SK-N-SH treated with all-trans-retinoic acid at 6 μM for 48 hours (cell line): ENCODE measurements at regions not wholly inside any gene's neighbourhood (a gene's known extent, or its start where the extent isn't known, plus 50 kb on each side); places are given as distances from the start of the nearest gene placed in this dataset.

Source experiments
- ATAC-seq: fragments of 200-7000 bp; cut with Tn5 transposase; 3 replicates; pipeline ENCODE4 v1.9.1; 2020; ENCODE audit warnings: mild to moderate bottlenecking, moderate library complexity
- BACH2 ChIP-seq: fragments of 250-450 bp; sonication (Bioruptor Pico); IDR thresholded peaks from 2 replicates; pipeline ENCODE4 v1.9.0; 2021; ENCODE audit warnings: mild to moderate bottlenecking, borderline replicate concordance
- CSDC2 ChIP-seq: fragments of 250-450 bp; sonication (Bioruptor Pico); IDR thresholded peaks from 2 replicates; pipeline ENCODE4 v1.5.0; 2020; ENCODE audit warnings: mild to moderate bottlenecking, moderate library complexity
- GLIS3 ChIP-seq: fragments of 250-450 bp; sonication (Bioruptor Pico); IDR thresholded peaks from 2 replicates; pipeline ENCODE4 v1.5.0; 2020; ENCODE audit warnings: mild to moderate bottlenecking, moderate library complexity
- ISL1 ChIP-seq: fragments of 250-450 bp; sonication (Bioruptor Pico); IDR thresholded peaks from 2 replicates; pipeline ENCODE4 v2.1.2; 2022; ENCODE audit warnings: mild to moderate bottlenecking, moderate library complexity
- PPARA ChIP-seq: fragments of 250-450 bp; sonication (Bioruptor Pico); IDR thresholded peaks from 2 replicates; pipeline ENCODE4 v1.5.0; 2020; ENCODE audit warnings: mild to moderate bottlenecking, borderline replicate concordance
- RARB ChIP-seq: fragments of 250-450 bp; sonication (Bioruptor Pico); IDR thresholded peaks from 2 replicates; pipeline ENCODE4 v1.8.0; 2021; ENCODE audit warnings: mild to moderate bottlenecking, moderate library complexity
- SNAI2 ChIP-seq: fragments of 250-450 bp; sonication (Bioruptor Pico); IDR thresholded peaks from 2 replicates; pipeline ENCODE4 v1.5.0; 2020; ENCODE audit warnings: mild to moderate bottlenecking, moderate library complexity
- TCF4 ChIP-seq: fragments of 250-450 bp; sonication (Bioruptor Pico); IDR thresholded peaks from 2 replicates; pipeline ENCODE4 v1.8.0; 2021; ENCODE audit warnings: mild to moderate bottlenecking, moderate library complexity, borderline replicate concordance
- TOX ChIP-seq: fragments of 250-450 bp; sonication (Bioruptor Pico); IDR thresholded peaks from 2 replicates; pipeline ENCODE4 v1.8.0; 2021; ENCODE audit warnings: mild to moderate bottlenecking, moderate library complexity, borderline replicate concordance
- ZC3H10 ChIP-seq: fragments of 250-450 bp; sonication (Bioruptor Pico); IDR thresholded peaks from 2 replicates; pipeline ENCODE4 v1.5.1; 2021; ENCODE audit warnings: mild to moderate bottlenecking, moderate library complexity
- ZFP3 ChIP-seq: fragments of 250-450 bp; sonication (Bioruptor Pico); IDR thresholded peaks from 2 replicates; pipeline ENCODE4 v1.5.0; 2020; ENCODE audit warnings: mild to moderate bottlenecking, moderate library complexity
- ZFP30 ChIP-seq: fragments of 450-650 bp; formaldehyde crosslinking; IDR thresholded peaks from 2 replicates; pipeline ENCODE4 v1.5.0; 2022; ENCODE audit warnings: mild to moderate bottlenecking, moderate library complexity
- ZNF565 ChIP-seq: fragments of 450-650 bp; formaldehyde crosslinking; conservative IDR thresholded peaks from 2 replicates; pipeline ENCODE4 v1.5.0; 2020; ENCODE audit warnings: low read depth, mild to moderate bottlenecking, moderate library complexity
- ZNF70 ChIP-seq: fragments of 450-650 bp; formaldehyde crosslinking; IDR thresholded peaks from 2 replicates; pipeline ENCODE4 v1.5.0; 2020; ENCODE audit warnings: mild to moderate bottlenecking, moderate library complexity
- ZNF8 ChIP-seq: fragments of 450-650 bp; formaldehyde crosslinking; IDR thresholded peaks from 2 replicates; pipeline ENCODE4 v1.5.0; 2020; ENCODE audit warnings: mild to moderate bottlenecking, moderate library complexity
- TF ChIP-seq, protein P1 (sequence below): fragments of 250-450 bp; sonication (Bioruptor Pico); IDR thresholded peaks from 2 replicates; pipeline ENCODE4 v1.5.1; 2020; ENCODE audit warnings: low read depth, mild to moderate bottlenecking, moderate library complexity
- TF ChIP-seq, protein P2 (sequence below): fragments of 250-450 bp; sonication (Bioruptor Pico); IDR thresholded peaks from 2 replicates; pipeline ENCODE4 v1.8.0; 2021; ENCODE audit warnings: low read depth, mild to moderate bottlenecking, moderate library complexity, borderline replicate concordance
- TF ChIP-seq, protein P3 (sequence below): fragments of 250-450 bp; sonication (Bioruptor Pico); IDR thresholded peaks from 2 replicates; pipeline ENCODE4 v1.5.1; 2021; ENCODE audit warnings: mild to moderate bottlenecking, moderate library complexity
- TF ChIP-seq, protein P4 (sequence below): fragments of 250-450 bp; sonication (Bioruptor Pico); IDR thresholded peaks from 2 replicates; pipeline ENCODE4 v1.8.0; 2020; ENCODE audit warnings: mild to moderate bottlenecking, moderate library complexity, borderline replicate concordance
- TF ChIP-seq, protein P5 (sequence below): fragments of 250-450 bp; sonication (Bioruptor Pico); IDR thresholded peaks from 2 replicates; pipeline ENCODE4 v1.5.0; 2020; ENCODE audit warnings: mild to moderate bottlenecking, moderate library complexity

DNA sequence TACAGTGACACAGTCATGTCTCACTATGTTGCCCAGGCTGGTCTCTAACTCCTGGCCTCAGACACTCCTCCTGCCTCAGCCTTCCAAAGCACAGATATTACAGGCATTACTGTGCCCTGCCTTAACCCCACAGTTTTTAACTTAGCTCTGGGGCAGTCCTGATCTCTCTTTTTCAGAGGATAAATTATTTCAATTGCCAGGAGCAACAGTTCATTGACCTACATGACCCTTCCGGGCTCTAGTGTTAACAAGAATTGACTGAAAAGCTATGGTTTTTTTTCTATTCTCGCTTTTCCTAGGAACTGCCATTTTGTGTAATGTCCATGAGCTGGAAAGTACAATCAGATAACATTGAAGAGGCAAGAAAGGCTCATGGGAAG lies 92.8 kb downstream of the HNRNPLL start:
- ATAC-seq, result peak; percentile 43
- TF ChIP-seq, protein P1, sequence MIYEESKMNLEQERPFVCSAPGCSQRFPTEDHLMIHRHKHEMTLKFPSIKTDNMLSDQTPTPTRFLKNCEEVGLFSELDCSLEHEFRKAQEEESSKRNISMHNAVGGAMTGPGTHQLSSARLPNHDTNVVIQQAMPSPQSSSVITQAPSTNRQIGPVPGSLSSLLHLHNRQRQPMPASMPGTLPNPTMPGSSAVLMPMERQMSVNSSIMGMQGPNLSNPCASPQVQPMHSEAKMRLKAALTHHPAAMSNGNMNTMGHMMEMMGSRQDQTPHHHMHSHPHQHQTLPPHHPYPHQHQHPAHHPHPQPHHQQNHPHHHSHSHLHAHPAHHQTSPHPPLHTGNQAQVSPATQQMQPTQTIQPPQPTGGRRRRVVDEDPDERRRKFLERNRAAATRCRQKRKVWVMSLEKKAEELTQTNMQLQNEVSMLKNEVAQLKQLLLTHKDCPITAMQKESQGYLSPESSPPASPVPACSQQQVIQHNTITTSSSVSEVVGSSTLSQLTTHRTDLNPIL (CRISPR knock-in tag), result no peak
- TF ChIP-seq, protein P2, sequence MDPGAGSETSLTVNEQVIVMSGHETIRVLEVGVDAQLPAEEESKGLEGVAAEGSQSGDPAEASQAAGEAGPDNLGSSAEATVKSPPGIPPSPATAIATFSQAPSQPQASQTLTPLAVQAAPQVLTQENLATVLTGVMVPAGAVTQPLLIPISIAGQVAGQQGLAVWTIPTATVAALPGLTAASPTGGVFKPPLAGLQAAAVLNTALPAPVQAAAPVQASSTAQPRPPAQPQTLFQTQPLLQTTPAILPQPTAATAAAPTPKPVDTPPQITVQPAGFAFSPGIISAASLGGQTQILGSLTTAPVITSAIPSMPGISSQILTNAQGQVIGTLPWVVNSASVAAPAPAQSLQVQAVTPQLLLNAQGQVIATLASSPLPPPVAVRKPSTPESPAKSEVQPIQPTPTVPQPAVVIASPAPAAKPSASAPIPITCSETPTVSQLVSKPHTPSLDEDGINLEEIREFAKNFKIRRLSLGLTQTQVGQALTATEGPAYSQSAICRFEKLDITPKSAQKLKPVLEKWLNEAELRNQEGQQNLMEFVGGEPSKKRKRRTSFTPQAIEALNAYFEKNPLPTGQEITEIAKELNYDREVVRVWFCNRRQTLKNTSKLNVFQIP, result no peak
- no peak for TF ChIP-seq SNAI2 (CRISPR knock-in tag)
- no peak for TF ChIP-seq ZC3H10 (CRISPR knock-in tag)
- TF ChIP-seq ISL1 (CRISPR knock-in tag), result no peak
- TF ChIP-seq BACH2 (CRISPR knock-in tag), result no peak
- no peak for TF ChIP-seq ZFP30
- TF ChIP-seq, protein P3, sequence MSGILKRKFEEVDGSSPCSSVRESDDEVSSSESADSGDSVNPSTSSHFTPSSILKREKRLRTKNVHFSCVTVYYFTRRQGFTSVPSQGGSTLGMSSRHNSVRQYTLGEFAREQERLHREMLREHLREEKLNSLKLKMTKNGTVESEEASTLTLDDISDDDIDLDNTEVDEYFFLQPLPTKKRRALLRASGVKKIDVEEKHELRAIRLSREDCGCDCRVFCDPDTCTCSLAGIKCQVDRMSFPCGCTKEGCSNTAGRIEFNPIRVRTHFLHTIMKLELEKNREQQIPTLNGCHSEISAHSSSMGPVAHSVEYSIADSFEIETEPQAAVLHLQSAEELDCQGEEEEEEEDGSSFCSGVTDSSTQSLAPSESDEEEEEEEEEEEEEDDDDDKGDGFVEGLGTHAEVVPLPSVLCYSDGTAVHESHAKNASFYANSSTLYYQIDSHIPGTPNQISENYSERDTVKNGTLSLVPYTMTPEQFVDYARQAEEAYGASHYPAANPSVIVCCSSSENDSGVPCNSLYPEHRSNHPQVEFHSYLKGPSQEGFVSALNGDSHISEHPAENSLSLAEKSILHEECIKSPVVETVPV (CRISPR knock-in tag), result no peak
- TF ChIP-seq, protein P4, sequence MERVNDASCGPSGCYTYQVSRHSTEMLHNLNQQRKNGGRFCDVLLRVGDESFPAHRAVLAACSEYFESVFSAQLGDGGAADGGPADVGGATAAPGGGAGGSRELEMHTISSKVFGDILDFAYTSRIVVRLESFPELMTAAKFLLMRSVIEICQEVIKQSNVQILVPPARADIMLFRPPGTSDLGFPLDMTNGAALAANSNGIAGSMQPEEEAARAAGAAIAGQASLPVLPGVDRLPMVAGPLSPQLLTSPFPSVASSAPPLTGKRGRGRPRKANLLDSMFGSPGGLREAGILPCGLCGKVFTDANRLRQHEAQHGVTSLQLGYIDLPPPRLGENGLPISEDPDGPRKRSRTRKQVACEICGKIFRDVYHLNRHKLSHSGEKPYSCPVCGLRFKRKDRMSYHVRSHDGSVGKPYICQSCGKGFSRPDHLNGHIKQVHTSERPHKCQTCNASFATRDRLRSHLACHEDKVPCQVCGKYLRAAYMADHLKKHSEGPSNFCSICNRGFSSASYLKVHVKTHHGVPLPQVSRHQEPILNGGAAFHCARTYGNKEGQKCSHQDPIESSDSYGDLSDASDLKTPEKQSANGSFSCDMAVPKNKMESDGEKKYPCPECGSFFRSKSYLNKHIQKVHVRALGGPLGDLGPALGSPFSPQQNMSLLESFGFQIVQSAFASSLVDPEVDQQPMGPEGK (CRISPR knock-in tag), result no peak
- TF ChIP-seq, all 23 proteins: peak for 0

DNA sequence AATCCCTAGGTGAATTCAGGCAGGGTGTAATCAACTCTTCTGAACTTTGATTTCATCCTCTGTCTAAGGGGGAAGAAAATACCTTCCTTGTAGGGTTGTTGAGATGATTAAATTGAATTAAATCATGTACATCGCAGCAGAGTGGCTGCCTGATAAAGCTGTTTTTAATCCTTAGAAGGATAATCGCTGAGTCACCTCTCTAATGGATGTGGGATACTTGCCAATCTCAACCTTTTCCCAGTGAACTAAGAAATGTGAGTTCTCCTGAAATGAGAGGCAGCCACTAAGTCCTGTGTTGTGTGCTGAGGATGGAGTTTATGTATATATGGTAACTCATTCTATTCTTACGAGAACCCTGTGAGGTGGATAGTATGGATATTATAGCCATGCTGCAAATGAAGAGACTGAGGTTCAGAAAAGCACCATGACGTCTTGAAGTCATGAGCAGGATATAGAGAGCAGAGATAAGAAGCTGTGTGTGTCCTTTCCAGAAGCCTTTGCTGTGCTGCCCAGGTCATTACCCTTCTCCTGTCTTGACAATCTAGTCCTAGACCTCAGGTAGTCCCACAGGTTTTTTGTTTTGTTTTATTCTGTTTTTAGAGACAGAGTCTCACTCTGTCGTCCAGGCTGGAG lies 93.3 kb downstream of the HNRNPLL start:
- peak; percentile 84 for ATAC-seq
- 0 out of 2 replicates have a peak, but pooled peaks have one; percentile 25 for TF ChIP-seq ZNF8 (CRISPR knock-in tag)
- TF ChIP-seq ZC3H10 (CRISPR knock-in tag), result no peak
- no peak for TF ChIP-seq TCF4 (CRISPR knock-in tag)
- TF ChIP-seq, protein P1 (CRISPR knock-in tag), result no peak
- TF ChIP-seq ISL1 (CRISPR knock-in tag), result peak; percentile 97
- TF ChIP-seq TOX (CRISPR knock-in tag), result no peak
- TF ChIP-seq ZNF565 (CRISPR knock-in tag), result no peak
- TF ChIP-seq, protein P2, result no peak
- no peak for TF ChIP-seq RARB (CRISPR knock-in tag)
- no peak for TF ChIP-seq ZNF70
- TF ChIP-seq BACH2 (CRISPR knock-in tag), result peak; percentile 86; the same call in 1 of the 2 replicates
- no peak for TF ChIP-seq CSDC2
- no peak for TF ChIP-seq SNAI2 (CRISPR knock-in tag)

DNA sequence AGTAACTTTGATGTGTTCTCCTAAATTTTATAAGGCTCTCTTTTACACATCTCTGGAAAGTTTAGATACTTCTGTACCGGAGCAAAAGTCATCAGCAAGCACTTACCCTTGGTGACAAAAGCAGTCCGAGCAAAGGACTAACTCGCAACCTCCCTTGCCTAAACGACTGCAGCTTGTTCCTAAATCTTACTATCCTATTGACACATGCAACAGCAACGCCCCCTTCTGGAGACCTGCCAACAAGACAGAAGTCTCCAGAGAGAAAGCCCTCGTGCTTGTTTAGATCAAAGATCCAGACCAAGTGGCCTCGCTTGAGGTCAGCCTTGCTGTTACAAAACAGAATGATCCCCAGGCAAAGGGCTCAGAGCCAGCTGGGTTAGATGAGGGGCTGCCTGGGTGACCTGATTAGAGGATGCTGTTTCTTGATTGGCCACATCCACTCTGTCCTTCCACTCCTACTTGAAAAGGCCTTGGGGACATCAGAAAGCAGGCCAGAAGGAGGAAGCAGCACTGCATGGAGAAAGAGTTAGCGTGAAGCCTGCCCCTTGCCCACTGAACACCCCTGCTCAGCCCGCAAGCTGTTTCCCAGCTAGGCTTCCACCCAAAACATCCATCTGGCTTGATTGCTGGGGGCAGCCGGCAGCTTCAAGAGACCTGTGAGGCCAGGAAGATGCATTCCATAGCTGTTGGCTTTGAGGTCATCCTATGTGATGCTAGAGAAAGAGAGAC lies 94.3 kb downstream of the HNRNPLL start:
- no peak for TF ChIP-seq GLIS3 (CRISPR knock-in tag)
- TF ChIP-seq, protein P2, result no peak
- no peak for TF ChIP-seq PPARA (CRISPR knock-in tag)
- TF ChIP-seq RARB (CRISPR knock-in tag), result no peak
- TF ChIP-seq ZNF8 (CRISPR knock-in tag), result no peak
- TF ChIP-seq CSDC2, result peak; percentile 70; the same call in 1 of the 2 replicates
- no peak for TF ChIP-seq ZFP30
- peak; percentile 61; the same call in 1 of the 2 replicates for TF ChIP-seq ZFP3 (CRISPR knock-in tag)
- TF ChIP-seq, protein P5, sequence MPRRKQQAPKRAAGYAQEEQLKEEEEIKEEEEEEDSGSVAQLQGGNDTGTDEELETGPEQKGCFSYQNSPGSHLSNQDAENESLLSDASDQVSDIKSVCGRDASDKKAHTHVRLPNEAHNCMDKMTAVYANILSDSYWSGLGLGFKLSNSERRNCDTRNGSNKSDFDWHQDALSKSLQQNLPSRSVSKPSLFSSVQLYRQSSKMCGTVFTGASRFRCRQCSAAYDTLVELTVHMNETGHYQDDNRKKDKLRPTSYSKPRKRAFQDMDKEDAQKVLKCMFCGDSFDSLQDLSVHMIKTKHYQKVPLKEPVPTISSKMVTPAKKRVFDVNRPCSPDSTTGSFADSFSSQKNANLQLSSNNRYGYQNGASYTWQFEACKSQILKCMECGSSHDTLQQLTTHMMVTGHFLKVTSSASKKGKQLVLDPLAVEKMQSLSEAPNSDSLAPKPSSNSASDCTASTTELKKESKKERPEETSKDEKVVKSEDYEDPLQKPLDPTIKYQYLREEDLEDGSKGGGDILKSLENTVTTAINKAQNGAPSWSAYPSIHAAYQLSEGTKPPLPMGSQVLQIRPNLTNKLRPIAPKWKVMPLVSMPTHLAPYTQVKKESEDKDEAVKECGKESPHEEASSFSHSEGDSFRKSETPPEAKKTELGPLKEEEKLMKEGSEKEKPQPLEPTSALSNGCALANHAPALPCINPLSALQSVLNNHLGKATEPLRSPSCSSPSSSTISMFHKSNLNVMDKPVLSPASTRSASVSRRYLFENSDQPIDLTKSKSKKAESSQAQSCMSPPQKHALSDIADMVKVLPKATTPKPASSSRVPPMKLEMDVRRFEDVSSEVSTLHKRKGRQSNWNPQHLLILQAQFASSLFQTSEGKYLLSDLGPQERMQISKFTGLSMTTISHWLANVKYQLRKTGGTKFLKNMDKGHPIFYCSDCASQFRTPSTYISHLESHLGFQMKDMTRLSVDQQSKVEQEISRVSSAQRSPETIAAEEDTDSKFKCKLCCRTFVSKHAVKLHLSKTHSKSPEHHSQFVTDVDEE, result no peak; the same call in 1 of the 2 replicates
- 0 out of 2 replicates have a peak, but pooled peaks have one; percentile 26 for TF ChIP-seq SNAI2 (CRISPR knock-in tag)
- TF ChIP-seq, all 23 proteins: peak for 3
- peak; percentile 62 for ATAC-seq
